Anterior cingulate cortex (tissue), 58 donors: ENCODE measurements at regions not wholly inside any gene's neighbourhood (a gene's known extent, or its start where the extent isn't known, plus 50 kb on each side); places are given as distances from the start of the nearest gene placed in this dataset.
A peak's percentile ranks its signal among the peaks of the same experiment; 100 is the strongest.

Source experiments
- DNase-seq, 58 donors: peaks; one replicate each; lab custom pipeline; 2025; lab: John Stamatoyannopoulos, UW

GRCh38 chr17:77387891-77388290, 247.1 kb downstream of the SEC14L1 start:
- DNase-seq, result no peak

DNA sequence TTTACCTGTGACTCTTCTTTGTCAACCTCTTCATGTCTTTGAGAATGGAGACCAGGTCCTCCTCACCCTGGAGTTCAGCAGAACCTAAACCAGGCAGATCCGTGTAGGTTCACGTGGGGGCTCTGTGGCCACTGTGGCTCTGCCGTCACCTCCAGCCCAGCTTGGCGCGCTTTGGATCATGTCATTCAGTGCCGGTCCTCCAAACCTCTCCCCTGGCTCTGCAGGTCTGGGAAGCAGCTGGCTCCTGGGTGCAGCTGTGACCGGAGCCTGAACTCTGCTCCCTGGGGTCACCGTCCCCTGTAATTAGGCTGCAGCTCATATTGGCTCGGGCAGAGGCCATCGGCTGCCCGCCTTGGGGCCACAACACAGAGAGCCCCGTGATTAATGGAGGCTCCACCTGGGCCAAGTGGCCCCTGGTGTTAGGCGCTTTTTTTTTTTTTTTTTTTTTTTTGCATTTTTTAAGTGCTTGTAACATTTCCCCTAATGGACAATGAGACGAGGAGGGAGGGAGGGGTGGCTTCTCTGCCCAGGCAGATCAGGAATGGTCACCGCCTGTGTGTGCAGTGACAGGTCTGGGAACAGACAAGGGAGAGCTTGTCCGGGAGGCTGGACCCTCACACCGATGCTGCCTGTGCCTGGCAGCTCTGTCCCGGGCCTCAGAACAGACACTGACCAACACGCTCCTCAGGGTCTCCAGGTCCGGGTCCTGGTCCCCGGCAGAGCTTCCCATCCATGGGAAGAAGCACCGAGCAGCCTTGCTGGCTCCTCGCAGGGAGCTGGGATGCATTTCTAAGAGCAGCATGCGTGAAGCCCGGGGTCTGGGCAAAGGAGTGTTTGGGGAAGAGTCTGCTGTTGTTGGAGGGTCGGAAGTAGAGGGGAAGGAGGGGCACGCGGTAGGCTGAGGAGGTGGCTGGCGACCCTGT, 247.9 kb downstream of the SEC14L1 start:
- DNase-seq, result no peak

DNA sequence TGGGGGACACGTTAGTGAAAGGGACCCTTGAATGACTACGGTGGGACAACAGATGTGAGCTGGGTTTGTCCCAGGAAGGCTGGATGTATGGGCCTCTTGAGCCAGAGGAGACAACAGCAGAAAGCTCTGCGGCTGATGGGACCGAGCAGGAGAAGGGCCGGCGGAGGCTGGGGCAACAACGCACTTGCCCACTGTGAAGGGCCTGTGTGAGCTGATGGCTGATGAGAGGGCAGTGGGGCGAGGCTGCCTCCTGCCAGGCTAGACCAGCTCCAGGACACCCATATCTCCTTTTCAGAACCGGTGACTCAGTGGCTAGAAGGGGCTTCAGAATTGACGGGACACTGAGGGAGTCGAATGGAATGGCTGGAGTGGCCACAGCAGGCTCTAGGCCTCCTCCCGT, 250.1 kb downstream of the SEC14L1 start:
- DNase-seq, result no peak

DNA sequence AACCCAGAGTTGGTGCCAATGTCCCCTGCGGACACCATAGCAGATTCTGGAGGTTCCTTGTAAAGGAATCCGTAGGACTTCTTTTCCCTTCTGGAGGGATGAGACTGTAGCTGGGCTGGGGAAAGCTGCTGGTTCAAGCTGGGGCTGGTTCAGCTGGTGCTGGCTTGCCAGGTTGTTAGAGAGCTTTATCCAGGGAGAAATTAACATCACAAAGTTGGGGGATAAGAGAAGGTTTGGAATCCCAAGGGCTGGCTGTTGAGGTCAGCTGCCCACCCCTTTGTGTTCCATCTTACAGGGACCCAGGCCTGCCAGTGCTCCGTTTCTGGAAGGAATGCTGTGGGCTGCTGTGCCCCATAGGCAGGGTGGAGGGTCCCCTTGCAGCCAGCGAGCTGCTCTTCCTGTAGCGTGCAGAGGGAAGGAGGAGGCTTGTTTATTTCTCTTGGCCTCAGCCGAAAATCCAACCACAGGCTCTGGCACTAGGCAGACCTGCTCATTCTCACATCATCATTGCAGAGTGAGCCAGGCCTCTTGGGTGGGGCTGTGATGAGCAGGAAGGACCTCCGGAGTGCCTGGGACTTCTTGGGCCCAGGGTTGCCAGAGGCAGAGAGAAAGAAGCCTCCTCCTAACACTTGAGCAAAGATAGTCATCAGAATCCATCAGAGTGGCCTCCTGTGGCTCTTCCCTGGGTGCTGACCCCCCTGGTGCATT, 251.1 kb downstream of the SEC14L1 start:
- no peak for DNase-seq

GRCh38 chr17:77392376-77393273, 251.9 kb downstream of the SEC14L1 start:
- peak in 3 of 58 donors; percentile 9 to 31 (median 28) for DNase-seq

- DNase-seq, result no peak
Observed at GRCh38 chr17:77393274-77393600, 252.5 kb downstream of the SEC14L1 start.

- no peak for DNase-seq
Observed at GRCh38 chr17:77393867-77394539, 253.2 kb downstream of the SEC14L1 start.

DNA sequence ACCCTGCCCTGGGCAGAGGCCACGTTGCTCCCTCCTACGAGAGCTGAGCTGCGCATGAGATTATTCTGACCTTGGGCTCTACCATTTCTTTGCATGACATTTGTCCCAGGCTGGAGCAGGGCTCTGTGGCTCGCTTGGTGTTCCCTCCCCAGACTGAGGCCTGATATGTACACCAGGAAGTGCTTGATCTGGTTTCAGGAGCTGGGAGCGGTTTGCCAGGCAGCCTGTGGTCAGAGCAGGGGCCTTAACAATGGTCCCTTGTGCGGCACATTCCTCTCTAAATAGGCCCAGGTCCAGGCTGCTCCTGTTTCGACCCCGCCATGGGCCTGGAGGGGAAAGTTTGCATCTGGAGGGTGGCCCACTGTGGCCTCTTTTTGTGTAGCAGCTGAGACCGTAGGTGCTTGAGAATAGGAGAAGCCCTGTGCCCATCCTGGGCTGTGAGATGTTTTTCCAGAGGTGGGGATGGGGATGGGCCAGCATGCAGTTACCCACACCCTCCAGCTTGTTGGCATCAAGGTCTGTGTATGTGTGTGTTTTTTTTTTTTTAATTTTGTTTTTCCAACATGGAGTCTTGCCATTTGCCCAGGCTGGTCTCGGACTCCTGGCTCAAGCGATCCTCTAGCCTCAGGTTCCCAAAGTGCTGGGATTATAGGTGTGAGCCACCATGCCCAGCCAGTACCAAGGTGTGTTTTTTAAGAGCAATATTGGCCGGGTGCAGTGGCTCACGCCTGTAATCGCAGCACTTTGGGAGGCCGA, 253.9 kb downstream of the SEC14L1 start:
- peak in 2 of 58 donors; percentile 18 to 36 for DNase-seq

DNA sequence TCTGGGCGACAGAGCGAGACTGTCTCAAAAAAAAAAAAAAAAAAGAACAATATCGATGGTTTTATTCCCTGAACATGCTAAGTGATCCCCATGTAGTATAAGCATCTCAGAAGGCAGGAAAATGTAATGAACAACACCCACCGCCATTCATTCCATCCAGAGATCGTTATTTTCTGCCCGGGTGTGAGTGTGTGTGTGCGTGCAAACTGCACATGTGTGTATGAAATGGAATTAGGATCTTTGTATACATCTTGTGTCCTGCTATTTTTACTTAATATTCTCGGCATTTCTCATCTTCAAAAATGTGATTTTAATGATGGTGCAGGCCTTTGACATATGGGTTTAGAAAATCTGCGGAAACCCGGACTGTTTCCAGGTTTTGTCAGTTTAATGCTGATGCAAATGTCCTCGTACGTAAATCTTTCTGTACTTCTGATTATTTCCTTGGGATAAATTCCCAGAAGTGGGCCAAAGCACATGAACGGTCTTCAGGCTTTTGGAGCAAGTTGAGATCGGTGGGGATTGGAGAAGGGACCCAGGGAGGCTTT, 254.8 kb downstream of the SEC14L1 start:
- DNase-seq, result no peak

DNA sequence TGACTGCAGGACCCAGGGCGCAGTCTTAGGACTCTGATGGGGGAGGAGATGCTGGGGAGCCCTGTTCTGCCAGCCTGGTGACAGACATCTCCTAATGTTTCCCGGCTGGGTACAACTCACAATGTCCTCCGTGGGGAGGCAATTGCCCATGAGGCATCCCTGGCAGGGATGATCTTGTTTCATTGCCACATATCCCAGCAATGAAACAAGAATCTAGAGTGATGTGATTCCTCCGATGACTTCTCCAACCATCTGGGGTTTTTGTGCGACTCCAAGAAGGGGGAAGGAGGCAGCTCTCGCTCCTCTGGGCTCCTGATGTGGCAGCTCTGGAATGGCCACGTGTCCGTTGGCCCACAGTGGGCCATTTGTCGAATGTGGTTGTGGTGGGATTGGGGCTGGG, 255.8 kb downstream of the SEC14L1 start:
- no peak for DNase-seq

DNA sequence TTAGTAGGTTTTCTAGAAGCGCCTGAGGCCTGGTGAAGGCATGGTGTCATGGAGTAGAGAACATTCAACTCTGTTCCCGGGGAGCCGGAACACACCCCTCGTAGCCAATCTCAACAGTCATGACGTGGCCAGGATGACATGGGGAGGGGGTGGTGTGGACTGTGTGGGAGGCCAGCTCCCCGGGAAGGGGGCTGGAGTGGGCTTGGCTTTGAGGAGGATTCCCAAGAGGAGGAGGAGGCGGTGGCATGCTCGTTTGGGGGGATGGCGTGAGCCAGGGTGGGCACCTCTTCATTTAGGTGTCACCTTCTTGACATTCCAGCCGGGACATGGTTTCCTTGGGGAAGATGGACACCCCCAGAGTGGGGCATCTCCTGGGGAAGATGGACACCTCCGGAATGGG, 257.5 kb downstream of the SEC14L1 start:
- no peak for DNase-seq

DNA sequence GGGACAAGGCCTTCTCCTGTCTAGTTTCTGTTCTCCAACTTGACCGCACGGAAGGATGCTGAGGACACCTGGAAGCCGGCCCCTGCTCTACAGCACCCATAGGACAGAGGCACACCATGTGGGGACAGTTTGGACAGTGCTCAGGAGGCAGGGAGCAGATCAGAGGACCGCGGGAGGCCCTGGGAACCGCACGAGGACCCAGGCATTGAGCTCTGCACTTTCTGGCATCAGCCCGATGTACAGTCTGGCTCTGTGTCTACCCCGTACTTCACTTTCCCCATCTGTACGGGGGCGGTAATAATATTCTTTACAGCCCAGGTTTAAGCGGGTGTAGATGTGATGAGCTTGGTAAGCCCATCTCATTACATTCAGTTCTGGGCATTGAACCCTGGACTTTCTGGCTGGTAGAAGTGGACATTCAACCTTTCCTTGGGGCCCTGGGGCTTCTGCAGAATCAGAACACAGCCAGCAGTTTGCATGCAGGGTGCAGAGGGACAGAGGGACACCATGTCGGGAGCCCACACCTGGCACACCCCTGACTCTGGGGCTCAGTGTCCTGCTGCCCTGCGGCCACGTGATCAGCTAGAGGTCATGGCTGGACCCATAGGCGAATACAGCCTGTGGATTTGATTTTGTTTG, 258.7 kb downstream of the SEC14L1 start:
- no peak for DNase-seq

GRCh38 chr17:77400445-77400870, 259.7 kb downstream of the SEC14L1 start:
- no peak for DNase-seq

DNA sequence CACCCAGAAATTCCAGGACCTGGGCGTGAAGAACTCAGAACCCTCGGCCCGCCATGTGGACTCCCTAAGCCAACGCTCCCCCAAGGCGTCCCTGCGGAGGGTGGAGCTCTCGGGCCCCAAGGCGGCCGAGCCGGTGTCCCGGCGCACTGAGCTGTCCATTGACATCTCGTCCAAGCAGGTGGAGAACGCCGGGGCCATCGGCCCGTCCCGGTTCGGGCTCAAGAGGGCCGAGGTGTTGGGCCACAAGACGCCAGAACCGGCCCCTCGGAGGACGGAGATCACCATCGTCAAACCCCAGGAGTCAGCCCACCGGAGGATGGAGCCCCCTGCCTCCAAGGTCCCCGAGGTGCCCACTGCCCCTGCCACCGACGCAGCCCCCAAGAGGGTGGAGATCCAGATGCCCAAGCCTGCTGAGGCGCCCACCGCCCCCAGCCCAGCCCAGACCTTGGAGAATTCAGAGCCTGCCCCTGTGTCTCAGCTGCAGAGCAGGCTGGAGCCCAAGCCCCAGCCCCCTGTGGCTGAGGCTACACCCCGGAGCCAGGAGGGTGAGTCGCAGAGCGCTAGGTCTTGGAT, 261.5 kb downstream of the SEC14L1 start:
- DNase-seq, result no peak

GRCh38 chr17:77403854-77404253, 263.1 kb downstream of the SEC14L1 start:
- no peak for DNase-seq

GRCh38 chr17:77404812-77405581, 264.2 kb downstream of the SEC14L1 start:
- DNase-seq, result peak in 3 of 58 donors; percentile 12 to 26 (median 13)
